M059J (cell line): ENCODE measurements at regions not wholly inside any gene's neighbourhood (a gene's known extent, or its start where the extent isn't known, plus 50 kb on each side); places are given as distances from the start of the nearest gene placed in this dataset.

Experiments
- DNase-seq: peaks from one replicate; pipeline ENCODE4 v3.0.0-alpha.2; 2012; ENCODE audit warnings: low read depth

- no peak for DNase-seq
Observed at GRCh38 chr9:20197976-20198685, 409.3 kb upstream of the SLC24A2 start.

GRCh38 chr9:20191228-20191840 is 402.5 kb upstream of the SLC24A2 start:
- no peak for DNase-seq

GRCh38 chr9:20189871-20190270 is 401.0 kb upstream of the SLC24A2 start:
- DNase-seq, result no peak

- DNase-seq, result no peak
Observed at GRCh38 chr9:20188616-20189369, 400.0 kb upstream of the SLC24A2 start.

- no peak for DNase-seq
Observed at GRCh38 chr9:20187318-20187717, 398.5 kb upstream of the SLC24A2 start.

- no peak for DNase-seq
Observed at GRCh38 chr9:20186823-20187222, 398.0 kb upstream of the SLC24A2 start.

- no peak for DNase-seq
Observed at GRCh38 chr9:20186231-20186630, 397.4 kb upstream of the SLC24A2 start.

GRCh38 chr9:20184541-20184940 is 395.7 kb upstream of the SLC24A2 start:
- no peak for DNase-seq

- DNase-seq, result no peak
Observed at GRCh38 chr9:20178679-20179078, 389.8 kb upstream of the SLC24A2 start.

GRCh38 chr9:20178197-20178596 is 389.4 kb upstream of the SLC24A2 start:
- DNase-seq, result no peak

GRCh38 chr9:20170122-20170521 is 381.3 kb upstream of the SLC24A2 start:
- no peak for DNase-seq

- DNase-seq, result no peak
Observed at GRCh38 chr9:20152151-20152725, 363.4 kb upstream of the SLC24A2 start.

GRCh38 chr9:20148416-20148815 is 359.6 kb upstream of the SLC24A2 start:
- no peak for DNase-seq

- no peak for DNase-seq
Observed at GRCh38 chr9:20144197-20144596, 355.4 kb upstream of the SLC24A2 start.

GRCh38 chr9:20139763-20140290 is 351.0 kb upstream of the SLC24A2 start:
- DNase-seq, result no peak

- DNase-seq, result no peak
Observed at GRCh38 chr9:20138841-20139240, 350.0 kb upstream of the SLC24A2 start.

GRCh38 chr9:20138116-20138515 is 349.3 kb upstream of the SLC24A2 start:
- no peak for DNase-seq

- no peak for DNase-seq
Observed at GRCh38 chr9:20137425-20137824, 348.6 kb upstream of the SLC24A2 start.

GRCh38 chr9:20135119-20135697 is 346.4 kb upstream of the SLC24A2 start:
- no peak for DNase-seq

- no peak for DNase-seq
Observed at GRCh38 chr9:20125727-20126126, 336.9 kb upstream of the SLC24A2 start.

- no peak for DNase-seq
Observed at GRCh38 chr9:20119566-20119965, 330.7 kb upstream of the SLC24A2 start.

- no peak for DNase-seq
Observed at GRCh38 chr9:20117986-20118385, 329.1 kb upstream of the SLC24A2 start.
